ENCODE measurements at regions not wholly inside any gene's neighbourhood (a gene's known extent, or its start where the extent isn't known, plus 50 kb on each side); places are given as distances from the start of the nearest gene placed in this dataset.
"Not testable (repeated sequence)": the region's sequence is repeated elsewhere in the genome, so short reads cannot be mapped to it uniquely, and the experiment has no call there.

- not testable (repeated sequence) for TF ChIP-seq CTCF, POLR2A (IDR thresholded peaks at IDR 0.05)
Observed at GRCh38 chr15:56540570-56540969, 75.6 kb upstream of the MNS1 start.

Measured in stomach (tissue), 4 donors.